ENCODE measurements at regions not wholly inside any gene's neighbourhood (a gene's known extent, or its start where the extent isn't known, plus 50 kb on each side); places are given as distances from the start of the nearest gene placed in this dataset.
A peak's percentile ranks its signal among the peaks of the same experiment; 100 is the strongest.

- POLR2A ChIA-PET = no interaction called here
- Mint-ChIP-seq H3K4me1 (peaks cover 38% of the 10 kb centered on the region), H3K9me3 (peaks cover 6% of the 10 kb centered on the region), H3K36me3 (no peaks in the 10 kb centered on the region), H3K27ac (no peak overlapping the region), H3K27me3 (ENCODE audit: low read depth) (peaks cover 72% of the 10 kb centered on the region), H3K4me3 (no peak overlapping the region)
- ATAC-seq (no peak), DNase-seq (ENCODE audit: low spot score) (no peak)
- TF ChIP-seq NFATC4 (CRISPR knock-in tag; IDR thresholded peaks at IDR 0.05) = no peak
- no peak for TF ChIP-seq ZNF671 (CRISPR knock-in tag; IDR thresholded peaks at IDR 0.05)
- TF ChIP-seq ZNF423 (CRISPR knock-in tag; IDR thresholded peaks at IDR 0.05) = no peak
- TF ChIP-seq JAZF1 (CRISPR knock-in tag; IDR thresholded peaks at IDR 0.05) = no peak
- no peak for TF ChIP-seq FOXP1 (CRISPR knock-in tag; IDR thresholded peaks at IDR 0.05; ENCODE audit: borderline replicate concordance)
- no peak for TF ChIP-seq MAX (CRISPR knock-in tag; IDR thresholded peaks at IDR 0.05)
- TF ChIP-seq EMX1 (CRISPR knock-in tag; IDR thresholded peaks at IDR 0.05) = no peak
- no peak for TF ChIP-seq NR3C1 (CRISPR knock-in tag; conservative IDR thresholded peaks at IDR 0.05; ENCODE audit: low read depth)
- no peak for TF ChIP-seq ZNF396 (CRISPR knock-in tag; IDR thresholded peaks at IDR 0.05; ENCODE audit: borderline replicate concordance)
- no peak for TF ChIP-seq ATF2 (CRISPR knock-in tag; IDR thresholded peaks at IDR 0.05; ENCODE audit: borderline replicate concordance, low read depth)
- no peak for TF ChIP-seq ESRRA (CRISPR knock-in tag; IDR thresholded peaks at IDR 0.05; ENCODE audit: borderline replicate concordance)
- TF ChIP-seq SP1 (CRISPR knock-in tag; conservative IDR thresholded peaks at IDR 0.05) = no peak
- CTCF ChIA-PET = no interaction called here
Measured at GRCh38 chr13:40316301-40316700, 350.1 kb downstream of the FOXO1 start.

- no peak for DNase-seq (ENCODE audit: low spot score)
- TF ChIP-seq ZBTB43 (CRISPR knock-in tag; IDR thresholded peaks at IDR 0.05) (no peak), JAZF1 (CRISPR knock-in tag; IDR thresholded peaks at IDR 0.05) (no peak)
- Mint-ChIP-seq H3K36me3 (0 out of 2 replicates have a peak, but pooled peaks cover under 1% of the 10 kb centered on the region), H3K4me3 (no peak overlapping the region), H3K9me3 (peaks cover 6% of the 10 kb centered on the region), H3K27ac (no peak overlapping the region), H3K4me1 (peaks cover 38% of the 10 kb centered on the region), H3K27me3 (ENCODE audit: low read depth) (peaks cover 74% of the 10 kb centered on the region)
- CTCF ChIA-PET = no interaction called here
- no peak for ATAC-seq
- POLR2A ChIA-PET = no interaction called here
Measured at GRCh38 chr13:40317980-40318327, 348.5 kb downstream of the FOXO1 start.

GRCh38 chr13:40318366-40318765 lies 348.1 kb downstream of the FOXO1 start:
- no peak for ATAC-seq
- Mint-ChIP-seq H3K27me3 (ENCODE audit: low read depth) (peaks cover 74% of the 10 kb centered on the region), H3K27ac (peak overlapping the region; percentile 50; the same call in 1 of the 2 replicates), H3K4me3 (no peak overlapping the region), H3K4me1 (peaks cover 38% of the 10 kb centered on the region), H3K36me3 (peaks cover 4% of the 10 kb centered on the region), H3K9me3 (peaks cover 10% of the 10 kb centered on the region)
- ChIA-PET CTCF (no interaction called here), POLR2A (no interaction called here)
- DNase-seq (ENCODE audit: low spot score) = no peak
- TF ChIP-seq NR3C1 (CRISPR knock-in tag; conservative IDR thresholded peaks at IDR 0.05; ENCODE audit: low read depth) (no peak), FOXJ3 (CRISPR knock-in tag; IDR thresholded peaks at IDR 0.05; ENCODE audit: borderline replicate concordance) (no peak), CTCF (IDR thresholded peaks at IDR 0.05) (no peak), ZNF532 (CRISPR knock-in tag; IDR thresholded peaks at IDR 0.05; ENCODE audit: borderline replicate concordance) (no peak), ATF2 (CRISPR knock-in tag; IDR thresholded peaks at IDR 0.05; ENCODE audit: borderline replicate concordance, low read depth) (no peak), HMGXB4 (CRISPR knock-in tag; IDR thresholded peaks at IDR 0.05) (no peak), SP1 (CRISPR knock-in tag; conservative IDR thresholded peaks at IDR 0.05) (no peak), ATF6 (CRISPR knock-in tag; IDR thresholded peaks at IDR 0.05) (no peak)
